ENCODE measurements at regions not wholly inside any gene's neighbourhood (a gene's known extent, or its start where the extent isn't known, plus 50 kb on each side); places are given as distances from the start of the nearest gene placed in this dataset.

DNA sequence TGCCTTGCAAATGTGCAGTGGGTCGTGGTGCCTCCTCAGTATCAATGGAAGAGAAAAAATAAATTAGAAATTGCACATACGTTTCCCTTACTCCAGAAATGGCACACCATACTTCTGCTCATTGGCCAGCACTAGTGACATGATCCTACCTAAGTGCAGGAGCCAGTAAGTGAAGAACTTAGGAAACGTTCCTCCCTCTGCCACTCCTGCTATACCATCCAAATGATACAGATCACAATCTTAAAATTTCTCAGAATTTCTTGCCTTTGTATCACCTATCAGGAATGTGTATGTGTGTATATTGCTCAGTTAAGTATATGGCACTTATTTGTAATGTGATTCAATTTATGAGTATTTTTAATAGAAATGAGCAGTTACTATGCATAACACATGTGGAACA, 237.0 kb upstream of the UBE2E3 start:
- DNase-seq (ENCODE audit: low read depth in 3 of 3, low spot score in 2 of 3) = no peak

- DNase-seq (ENCODE audit: low read depth in 3 of 3, low spot score in 2 of 3) = no peak
Measured at GRCh38 chr2:180742801-180743200, 237.6 kb upstream of the UBE2E3 start.

DNA sequence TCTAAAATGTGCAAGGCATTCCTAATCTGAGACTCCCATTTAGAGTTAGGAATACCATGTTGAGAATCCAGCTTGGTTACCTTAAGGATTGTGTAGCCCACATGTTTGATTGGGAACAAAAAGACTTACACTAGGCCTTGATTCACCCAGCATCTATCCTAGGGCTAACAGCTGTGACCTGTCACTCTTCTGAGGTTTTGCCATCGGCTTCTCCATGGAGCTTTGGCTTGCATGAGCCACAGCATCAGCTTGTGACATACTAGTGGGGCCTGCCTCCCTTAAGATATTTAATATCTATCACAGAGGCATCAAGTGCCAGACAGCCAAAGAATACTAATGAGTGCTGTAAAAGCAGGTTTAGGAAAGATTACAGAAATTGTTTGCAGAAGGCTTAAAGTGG, 241.3 kb upstream of the UBE2E3 start:
- no peak for DNase-seq (ENCODE audit: low read depth in 3 of 3, low spot score in 2 of 3)

DNA sequence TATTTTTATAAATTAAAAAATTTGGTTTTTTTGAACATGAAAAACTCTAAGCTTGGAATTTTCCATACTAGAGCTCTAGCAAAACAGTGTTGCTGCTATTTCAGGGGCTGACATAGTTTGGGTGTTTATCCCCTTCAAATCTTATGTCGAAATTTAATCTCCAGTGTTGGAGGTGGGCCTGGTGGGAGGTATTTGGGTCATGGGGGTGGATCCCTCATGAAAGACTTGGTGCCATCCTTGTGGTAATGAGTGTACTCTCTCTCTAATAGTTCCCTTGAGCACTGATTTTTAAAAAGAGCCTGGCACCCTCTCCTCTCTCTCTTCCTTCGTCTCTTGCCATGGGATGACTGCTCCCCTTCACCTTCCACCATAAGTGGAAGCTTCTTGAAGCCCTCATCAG, 244.6 kb upstream of the UBE2E3 start:
- DNase-seq (ENCODE audit: low read depth in 3 of 3, low spot score in 2 of 3) = no peak

DNA sequence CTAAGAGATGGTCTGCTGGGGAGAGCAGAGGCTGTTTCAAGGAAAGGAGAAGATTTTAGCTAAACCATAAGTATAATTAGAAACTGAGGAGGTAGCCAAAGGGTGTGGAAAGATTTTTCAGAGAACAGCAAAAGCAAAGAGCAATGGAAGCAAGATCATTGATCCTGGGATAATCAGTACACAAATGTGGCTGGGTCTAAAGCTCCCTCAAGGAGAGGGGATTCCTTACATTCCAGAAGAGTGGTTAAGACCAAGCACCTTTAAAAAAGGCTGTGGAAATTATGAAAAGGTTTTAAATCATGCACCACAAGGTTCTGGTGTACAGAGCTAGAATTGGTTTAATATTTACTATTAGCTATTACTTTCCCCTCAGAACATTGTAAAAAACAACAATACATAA, 246.0 kb upstream of the UBE2E3 start:
- DNase-seq (ENCODE audit: low read depth in 3 of 3, low spot score in 2 of 3) = no peak

- DNase-seq (ENCODE audit: low read depth in 3 of 3, low spot score in 2 of 3) = no peak
Measured at GRCh38 chr2:180733330-180733729, 247.1 kb upstream of the UBE2E3 start.

- DNase-seq (ENCODE audit: low read depth in 3 of 3, low spot score in 2 of 3) = no peak
Measured at GRCh38 chr2:180732337-180732736, 248.1 kb upstream of the UBE2E3 start.

DNA sequence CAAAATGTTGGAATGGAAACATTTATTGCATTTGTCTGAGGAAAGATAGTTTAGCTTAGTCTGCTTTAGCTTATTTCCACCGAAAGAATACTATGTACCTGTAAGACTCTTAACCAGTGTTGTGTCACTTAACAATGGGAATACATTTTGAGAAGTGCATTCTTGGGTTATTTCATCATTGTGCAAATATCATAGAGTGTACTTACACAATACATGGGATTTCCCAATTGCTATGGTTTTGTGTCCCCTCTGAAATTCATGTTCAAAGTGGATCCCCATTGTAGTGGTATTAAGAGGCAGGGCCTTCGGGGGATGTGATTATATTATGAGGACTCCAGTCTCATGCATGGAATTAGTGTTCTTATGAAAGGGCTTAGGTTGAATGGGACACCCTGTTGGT, 249.4 kb upstream of the UBE2E3 start:
- no peak for DNase-seq (ENCODE audit: low read depth in 3 of 3, low spot score in 2 of 3)

DNA sequence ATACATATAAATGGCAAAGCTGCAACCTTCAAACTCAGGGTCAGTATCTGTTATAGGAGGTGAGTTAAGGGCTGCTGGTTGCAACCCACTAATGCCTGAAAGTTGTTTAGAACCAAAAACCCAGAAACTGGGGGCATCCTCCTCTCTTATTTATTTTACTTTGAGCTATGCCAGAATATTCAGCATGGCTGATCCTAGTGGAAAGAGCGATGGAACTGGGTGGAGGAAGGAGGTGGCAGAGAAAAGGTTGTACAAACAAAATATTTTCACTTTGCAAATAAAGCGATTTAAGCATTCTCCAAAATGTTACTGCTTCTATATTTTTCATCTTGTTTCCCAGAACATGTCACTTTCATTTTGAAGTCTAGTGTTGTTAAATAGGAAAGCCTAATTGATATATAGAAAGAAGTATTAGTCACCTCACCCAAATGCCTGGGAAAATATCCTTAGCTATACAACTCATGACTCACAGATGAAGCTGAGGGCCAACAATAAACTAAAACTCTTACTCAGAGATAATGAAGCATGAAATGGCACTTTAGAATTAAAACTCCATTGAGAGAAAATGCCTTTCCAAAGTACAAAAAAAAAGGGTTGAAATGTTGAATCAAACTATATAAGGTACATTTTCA, 251.4 kb upstream of the UBE2E3 start:
- DNase-seq (ENCODE audit: low read depth in 3 of 3, low spot score in 2 of 3) = no peak

- no peak for DNase-seq (ENCODE audit: low read depth in 3 of 3, low spot score in 2 of 3)
Measured at GRCh38 chr2:180723712-180724111, 256.7 kb upstream of the UBE2E3 start.

DNA sequence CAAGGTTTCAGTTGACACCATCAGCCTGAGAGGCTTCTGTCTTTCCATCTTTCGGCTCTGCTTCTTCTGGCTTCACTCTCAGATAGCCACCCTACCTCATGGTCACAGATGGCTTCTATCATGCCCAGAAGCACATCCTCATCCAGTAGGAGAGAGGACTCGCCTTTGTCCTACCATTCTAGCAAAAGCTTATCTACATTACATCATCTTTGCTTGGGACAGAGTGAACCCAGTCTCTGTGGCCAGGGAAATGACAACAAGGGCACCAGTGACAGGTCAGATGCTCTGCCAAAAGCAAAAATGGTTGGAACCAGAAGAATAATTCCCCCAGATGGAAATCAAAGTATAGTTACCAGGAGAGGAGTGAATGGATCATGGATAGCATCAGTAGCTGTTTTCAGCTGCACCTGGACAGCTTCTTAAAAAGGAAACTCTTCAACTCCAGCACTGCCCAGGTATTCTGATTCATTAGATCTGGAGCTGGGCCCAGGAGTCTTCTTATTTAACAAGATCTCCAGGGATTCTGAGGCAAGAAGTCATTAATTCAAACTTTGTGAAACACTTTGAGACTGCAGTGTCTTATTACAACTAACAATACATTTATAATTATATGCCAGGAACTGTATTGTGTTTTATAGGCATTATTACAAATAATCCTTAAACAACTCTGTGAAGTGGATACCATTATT, 257.7 kb upstream of the UBE2E3 start:
- no peak for DNase-seq (ENCODE audit: low read depth in 3 of 3, low spot score in 2 of 3)

DNA sequence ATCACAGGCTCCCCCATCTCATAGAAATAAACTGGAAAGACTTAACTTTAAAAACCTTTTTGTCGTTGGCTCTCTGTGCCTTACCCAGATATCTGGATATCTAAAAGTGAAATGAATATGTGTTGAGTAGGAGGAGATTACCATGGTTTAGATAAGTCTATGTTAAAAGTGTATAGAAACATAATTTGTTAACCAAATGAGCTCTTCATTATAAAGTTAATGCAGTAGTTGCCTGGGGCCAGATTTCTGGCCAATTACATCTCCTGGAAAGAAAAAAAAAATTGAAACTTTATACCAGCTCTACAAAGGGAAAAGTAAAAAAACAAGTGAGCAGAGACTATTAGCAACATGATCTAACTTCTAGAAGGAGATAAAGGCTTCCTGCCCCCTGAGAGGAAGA, 259.6 kb upstream of the UBE2E3 start:
- no peak for DNase-seq (ENCODE audit: low read depth in 3 of 3, low spot score in 2 of 3)

GRCh38 chr2:180717588-180717987, 262.8 kb upstream of the UBE2E3 start:
- no peak for DNase-seq (ENCODE audit: low read depth in 3 of 3, low spot score in 2 of 3)

GRCh38 chr2:180716186-180717180, 263.9 kb upstream of the UBE2E3 start:
- DNase-seq (ENCODE audit: low read depth in 3 of 3, low spot score in 2 of 3) = no peak

DNA sequence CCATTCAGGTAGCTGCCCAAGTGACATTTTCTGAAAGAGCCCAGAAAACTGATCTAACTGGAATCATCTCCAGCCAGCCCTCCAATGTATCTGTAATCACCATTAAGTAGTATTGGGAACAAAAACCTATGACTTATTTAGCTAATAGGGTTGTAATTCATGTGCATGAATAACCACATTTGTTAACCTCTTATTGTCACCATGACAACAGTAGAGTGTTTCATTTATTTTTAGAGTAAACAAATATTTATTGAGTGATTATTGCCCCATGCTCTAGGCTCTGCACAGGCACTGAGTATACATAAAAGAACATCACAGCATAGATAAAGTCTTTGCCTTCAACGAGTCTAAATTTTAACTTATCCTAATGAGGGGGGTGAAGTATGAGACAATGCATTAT, 265.4 kb upstream of the UBE2E3 start:
- no peak for DNase-seq (ENCODE audit: low read depth in 3 of 3, low spot score in 2 of 3)

- DNase-seq (ENCODE audit: low read depth in 3 of 3, low spot score in 2 of 3) = no peak
Measured at GRCh38 chr2:180709392-180710145, 270.8 kb upstream of the UBE2E3 start.

- no peak for DNase-seq (ENCODE audit: low read depth in 3 of 3, low spot score in 2 of 3)
Measured at GRCh38 chr2:180707884-180708205, 272.6 kb upstream of the UBE2E3 start.

DNA sequence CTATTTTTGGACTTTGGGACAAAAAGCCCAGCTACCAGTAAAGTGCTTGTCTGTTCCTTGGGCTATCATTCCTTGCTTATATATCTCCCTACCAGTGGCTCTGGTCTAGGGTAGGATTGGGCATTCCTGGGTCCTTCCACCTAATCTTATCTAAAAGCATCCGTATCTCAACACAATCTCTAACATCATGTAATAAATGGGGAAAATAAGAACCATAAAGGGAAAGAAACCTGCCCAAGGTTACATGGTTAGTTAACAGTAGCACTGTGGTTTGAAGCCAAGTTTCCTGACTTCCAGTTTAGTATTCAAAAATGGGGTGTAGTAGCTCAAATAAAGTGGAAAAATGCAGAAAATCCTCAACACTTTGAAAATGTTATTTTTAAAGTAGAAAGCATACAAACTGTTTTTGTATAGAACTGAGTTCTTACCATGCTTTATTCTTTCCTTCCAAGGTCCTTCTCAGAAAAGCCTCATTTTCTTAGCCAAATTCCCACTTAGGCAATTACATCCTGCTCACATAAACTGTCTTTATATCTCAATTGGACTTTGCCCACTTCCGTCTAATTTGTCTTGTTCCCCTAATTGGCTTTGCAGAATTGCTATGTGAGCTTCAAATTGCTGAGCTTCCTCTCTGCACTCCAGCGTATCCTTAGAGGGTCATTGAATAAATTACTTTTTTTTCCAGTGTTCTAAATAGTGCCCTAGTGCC, 273.1 kb upstream of the UBE2E3 start:
- DNase-seq (ENCODE audit: low read depth in 3 of 3, low spot score in 2 of 3) = no peak

DNA sequence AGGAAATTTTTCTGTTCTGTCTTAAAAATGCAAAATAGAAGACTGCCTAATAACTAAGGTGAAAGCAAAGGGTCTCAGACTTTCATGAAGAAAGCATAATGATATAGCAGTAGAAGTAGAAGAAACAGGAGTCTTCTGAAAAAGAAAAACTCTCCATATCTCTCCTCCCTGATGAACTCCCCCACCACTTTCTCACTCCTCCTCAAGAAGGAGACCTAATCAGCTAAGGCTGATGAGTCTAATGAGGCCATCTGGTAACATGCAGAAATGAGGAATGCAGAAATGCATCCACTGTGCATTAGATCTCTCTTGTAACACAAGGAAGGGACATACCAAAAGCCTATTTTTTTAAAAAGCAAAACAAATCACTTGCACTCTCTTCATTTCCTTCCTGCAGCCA, 273.7 kb upstream of the UBE2E3 start:
- DNase-seq (ENCODE audit: low read depth in 3 of 3, low spot score in 2 of 3) = no peak

DNA sequence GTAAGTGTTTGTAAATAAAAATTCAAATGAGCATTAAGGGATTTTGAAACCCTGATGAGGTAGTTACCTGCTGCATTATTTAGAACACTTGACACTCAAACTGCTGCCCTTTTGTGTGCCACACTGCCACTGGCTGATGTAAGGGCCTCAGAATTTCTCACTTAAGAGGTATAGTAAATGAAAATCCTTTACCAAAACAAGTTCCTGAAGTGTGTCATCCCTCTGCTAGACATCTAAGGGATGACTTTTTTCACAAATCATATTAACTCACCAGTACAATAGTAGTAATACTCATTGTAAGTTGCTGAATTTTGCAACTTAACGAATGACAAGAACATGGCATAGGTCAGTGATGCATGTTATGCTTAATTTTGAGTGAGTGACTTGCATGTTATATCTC, 274.9 kb upstream of the UBE2E3 start:
- no peak for DNase-seq (ENCODE audit: low read depth in 3 of 3, low spot score in 2 of 3)

Measured in right renal cortex interstitium (tissue), 3 donors.